Stimulated activated naive CD8-positive, alpha-beta T cell treated with anti-CD3 and anti-CD28 coated beads, Interleukin-15, Interleukin-2, amounts not matched to agents 100 ng/mL and 50 ng/mL, for 24 hours (primary cell): ENCODE measurements at regions not wholly inside any gene's neighbourhood (a gene's known extent, or its start where the extent isn't known, plus 50 kb on each side); places are given as distances from the start of the nearest gene placed in this dataset.
"Not testable (repeated sequence)": the region's sequence is repeated elsewhere in the genome, so short reads cannot be mapped to it uniquely, and the experiment has no call there.

Source experiments
- H3K27ac Mint-ChIP-seq: one replicate; pipeline ENCODE4 v1.8.0; 2021; ENCODE audit warnings: mild to moderate bottlenecking, mixed read lengths
- H3K27me3 Mint-ChIP-seq: one replicate; pipeline ENCODE4 v1.8.0; 2021; ENCODE audit warnings: mixed read lengths
- H3K36me3 Mint-ChIP-seq: one replicate; pipeline ENCODE4 v1.8.0; 2021; ENCODE audit warnings: low read depth, mixed read lengths
- H3K4me1 Mint-ChIP-seq: one replicate; pipeline ENCODE4 v1.8.0; 2021; ENCODE audit warnings: low read depth, mixed read lengths
- H3K4me3 Mint-ChIP-seq: one replicate; pipeline ENCODE4 v1.8.0; 2021; ENCODE audit warnings: mild to moderate bottlenecking, mixed read lengths
- H3K9me3 Mint-ChIP-seq: one replicate; pipeline ENCODE4 v1.8.0; 2021; ENCODE audit warnings: mixed read lengths

- H3K9me3 Mint-ChIP-seq: no peaks in the 10 kb centered on the region
- H3K27ac Mint-ChIP-seq: no peak overlapping the region
- H3K27me3 Mint-ChIP-seq: peaks cover 35% of the 10 kb centered on the region
- H3K4me3 Mint-ChIP-seq: no peak overlapping the region
- H3K4me1 Mint-ChIP-seq: no peaks in the 10 kb centered on the region
- H3K36me3 Mint-ChIP-seq: no peaks in the 10 kb centered on the region
Measured at GRCh38 chr10:15440204-15440711, 69.2 kb upstream of the FAM171A1 start.

GRCh38 chr10:15439341-15439842 lies 68.3 kb upstream of the FAM171A1 start:
- peaks cover 38% of the 10 kb centered on the region for H3K27me3 Mint-ChIP-seq
- no peak overlapping the region for H3K27ac Mint-ChIP-seq
- H3K4me1 Mint-ChIP-seq: no peaks in the 10 kb centered on the region
- H3K9me3 Mint-ChIP-seq: no peaks in the 10 kb centered on the region
- H3K4me3 Mint-ChIP-seq: no peak overlapping the region
- no peaks in the 10 kb centered on the region for H3K36me3 Mint-ChIP-seq

GRCh38 chr10:15436696-15437095 lies 65.6 kb upstream of the FAM171A1 start:
- Mint-ChIP-seq H3K27ac (no peak overlapping the region), H3K36me3 (no peaks in the 10 kb centered on the region), H3K27me3 (peaks cover 40% of the 10 kb centered on the region), H3K4me1 (no peaks in the 10 kb centered on the region), H3K4me3 (no peak overlapping the region), H3K9me3 (no peaks in the 10 kb centered on the region)

GRCh38 chr10:15433850-15434537 lies 62.9 kb upstream of the FAM171A1 start:
- H3K27me3 Mint-ChIP-seq: peaks cover 28% of the 10 kb centered on the region
- no peaks in the 10 kb centered on the region for H3K36me3 Mint-ChIP-seq
- no peaks in the 10 kb centered on the region for H3K9me3 Mint-ChIP-seq
- H3K4me3 Mint-ChIP-seq: peak overlapping the region; percentile 47
- H3K27ac Mint-ChIP-seq: no peak overlapping the region
- no peaks in the 10 kb centered on the region for H3K4me1 Mint-ChIP-seq

- Mint-ChIP-seq H3K27me3 (peaks cover 32% of the 10 kb centered on the region), H3K4me3 (no peak overlapping the region), H3K4me1 (no peaks in the 10 kb centered on the region), H3K27ac (no peak overlapping the region), H3K9me3 (no peaks in the 10 kb centered on the region), H3K36me3 (no peaks in the 10 kb centered on the region)
Measured at GRCh38 chr10:15432266-15432665, 61.2 kb upstream of the FAM171A1 start.

- Mint-ChIP-seq H3K27ac (no peak overlapping the region), H3K27me3 (peaks cover 27% of the 10 kb centered on the region), H3K4me1 (no peaks in the 10 kb centered on the region), H3K4me3 (no peak overlapping the region), H3K36me3 (no peaks in the 10 kb centered on the region), H3K9me3 (no peaks in the 10 kb centered on the region)
Measured at GRCh38 chr10:15430969-15431771, 60.1 kb upstream of the FAM171A1 start.

GRCh38 chr10:15428681-15429080 lies 57.6 kb upstream of the FAM171A1 start:
- Mint-ChIP-seq H3K27me3 (peaks cover 15% of the 10 kb centered on the region), H3K27ac (no peak overlapping the region), H3K4me3 (no peak overlapping the region), H3K36me3 (no peaks in the 10 kb centered on the region), H3K9me3 (no peaks in the 10 kb centered on the region), H3K4me1 (no peaks in the 10 kb centered on the region)

- Mint-ChIP-seq H3K27me3 (peaks cover 15% of the 10 kb centered on the region), H3K4me1 (no peaks in the 10 kb centered on the region), H3K27ac (no peak overlapping the region), H3K4me3 (no peak overlapping the region), H3K9me3 (no peaks in the 10 kb centered on the region), H3K36me3 (no peaks in the 10 kb centered on the region)
Measured at GRCh38 chr10:15427843-15428414, 56.8 kb upstream of the FAM171A1 start.

- no peaks in the 10 kb centered on the region for H3K36me3 Mint-ChIP-seq
- no peak overlapping the region for H3K4me3 Mint-ChIP-seq
- no peaks in the 10 kb centered on the region for H3K4me1 Mint-ChIP-seq
- no peak overlapping the region for H3K27ac Mint-ChIP-seq
- peaks cover 15% of the 10 kb centered on the region for H3K27me3 Mint-ChIP-seq
- peaks cover 4% of the 10 kb centered on the region for H3K9me3 Mint-ChIP-seq
Measured at GRCh38 chr10:15426558-15426957, 55.5 kb upstream of the FAM171A1 start.

GRCh38 chr10:15426115-15426514 lies 55.0 kb upstream of the FAM171A1 start:
- Mint-ChIP-seq H3K4me1 (no peaks in the 10 kb centered on the region), H3K36me3 (no peaks in the 10 kb centered on the region), H3K27me3 (peaks cover 12% of the 10 kb centered on the region), H3K4me3 (no peak overlapping the region), H3K9me3 (peaks cover 4% of the 10 kb centered on the region), H3K27ac (no peak overlapping the region)

GRCh38 chr10:15421875-15422274 lies 50.8 kb upstream of the FAM171A1 start:
- H3K27ac Mint-ChIP-seq, H3K4me1 Mint-ChIP-seq, H3K4me3 Mint-ChIP-seq, H3K9me3 Mint-ChIP-seq, H3K36me3 Mint-ChIP-seq: not testable (repeated sequence)
- H3K27me3 Mint-ChIP-seq: peaks cover 14% of the 10 kb centered on the region
